KMS-11 (cell line): ENCODE measurements at regions not wholly inside any gene's neighbourhood (a gene's known extent, or its start where the extent isn't known, plus 50 kb on each side); places are given as distances from the start of the nearest gene placed in this dataset.

Experiments
- H2AFZ ChIP-seq: fragments of 200-600 bp; sonication (generic); 2 replicates; pipeline ENCODE4 v1.6.1; 2016; ENCODE audit warnings: antibody characterized with exemption, mixed run types, low read depth
- H3K27ac ChIP-seq: fragments of 200-600 bp; sonication (generic); 2 replicates; pipeline ENCODE4 v1.6.1; 2016; ENCODE audit warnings: mild to moderate bottlenecking, mixed run types
- H3K27me3 ChIP-seq: fragments of 200-600 bp; sonication (generic); 2 replicates; pipeline ENCODE4 v1.6.1; 2017; ENCODE audit warnings: mild to moderate bottlenecking, low read depth, mixed run types, moderate library complexity; ENCODE audit not compliant: insufficient read depth
- H3K36me3 ChIP-seq: fragments of 200-600 bp; sonication (generic); 2 replicates; pipeline ENCODE4 v1.6.1; 2017; ENCODE audit warnings: mild to moderate bottlenecking, mixed run types; ENCODE audit not compliant: insufficient read depth
- H3K4me1 ChIP-seq: fragments of 200-600 bp; sonication (generic); 2 replicates; pipeline ENCODE4 v1.6.1; 2016; ENCODE audit warnings: mild to moderate bottlenecking, low read depth, mixed run types; ENCODE audit not compliant: poor library complexity, severe bottlenecking
- H3K4me2 ChIP-seq: fragments of 200-600 bp; sonication (generic); 2 replicates; pipeline ENCODE4 v1.7.0; 2016; ENCODE audit warnings: mild to moderate bottlenecking, mixed run types
- H3K4me3 ChIP-seq: fragments of 200-600 bp; sonication (generic); IDR thresholded peaks from 2 replicates; pipeline ENCODE4 v1.6.1; 2017; ENCODE audit warnings: low read depth, low read length, mixed read lengths; ENCODE audit not compliant: insufficient read depth
- H3K79me2 ChIP-seq: fragments of 200-600 bp; sonication (generic); 2 replicates; pipeline ENCODE4 v1.6.1; 2016; ENCODE audit warnings: low read depth, mixed run types; ENCODE audit not compliant: insufficient read depth
- H3K9ac ChIP-seq: fragments of 200-600 bp; sonication (generic); 2 replicates; pipeline ENCODE4 v1.6.1; 2016; ENCODE audit warnings: mild to moderate bottlenecking, mixed run types
- H4K20me1 ChIP-seq: fragments of 200-600 bp; sonication (generic); 2 replicates; pipeline ENCODE4 v1.6.1; 2016; ENCODE audit warnings: mild to moderate bottlenecking, mixed run types; ENCODE audit not compliant: insufficient read depth
- CTCF ChIP-seq: fragments of 200-600 bp; sonication (generic); conservative IDR thresholded peaks from 2 replicates; pipeline ENCODE4 v1.6.1; 2017; ENCODE audit warnings: low read depth, mild to moderate bottlenecking, antibody characterized with exemption, low read length, moderate library complexity, mixed read lengths

GRCh38 chr2:66031236-66031635, 403.7 kb upstream of the MEIS1 start:
- no peak overlapping the region for H3K9ac ChIP-seq
- no peak overlapping the region for H2AFZ ChIP-seq
- H3K27me3 ChIP-seq: no peaks in the 10 kb centered on the region
- no peak overlapping the region for H3K4me2 ChIP-seq
- H3K4me3 ChIP-seq: no peak overlapping the region
- H3K27ac ChIP-seq: no peak overlapping the region
- no peak for TF ChIP-seq CTCF
- H3K36me3 ChIP-seq: no peaks in the 10 kb centered on the region
- H3K4me1 ChIP-seq: no peaks in the 10 kb centered on the region
- H3K79me2 ChIP-seq: no peaks in the 10 kb centered on the region
- H4K20me1 ChIP-seq: no peaks in the 10 kb centered on the region

- TF ChIP-seq CTCF: no peak
- H4K20me1 ChIP-seq: no peaks in the 10 kb centered on the region
- no peak overlapping the region for H3K9ac ChIP-seq
- no peak overlapping the region for H3K4me2 ChIP-seq
- no peak overlapping the region for H2AFZ ChIP-seq
- H3K27ac ChIP-seq: no peak overlapping the region
- no peak overlapping the region for H3K4me3 ChIP-seq
- H3K4me1 ChIP-seq: no peaks in the 10 kb centered on the region
- H3K27me3 ChIP-seq: no peaks in the 10 kb centered on the region
- H3K36me3 ChIP-seq: no peaks in the 10 kb centered on the region
- no peaks in the 10 kb centered on the region for H3K79me2 ChIP-seq
Measured at GRCh38 chr2:66030553-66030952, 404.4 kb upstream of the MEIS1 start.

- TF ChIP-seq CTCF: no peak
- no peaks in the 10 kb centered on the region for H3K36me3 ChIP-seq
- peak overlapping the region; percentile 44 for H3K4me2 ChIP-seq
Measured at GRCh38 chr2:66024391-66024790, 410.5 kb upstream of the MEIS1 start.

GRCh38 chr2:66021296-66021695, 413.6 kb upstream of the MEIS1 start:
- H3K4me2 ChIP-seq: no peak overlapping the region
- H3K27me3 ChIP-seq: no peaks in the 10 kb centered on the region
- no peak overlapping the region for H2AFZ ChIP-seq
- no peak for TF ChIP-seq CTCF
- no peaks in the 10 kb centered on the region for H3K79me2 ChIP-seq
- peaks cover 31% of the 10 kb centered on the region for H3K4me1 ChIP-seq
- no peak overlapping the region for H3K4me3 ChIP-seq
- H3K27ac ChIP-seq: no peak overlapping the region
- H3K9ac ChIP-seq: no peak overlapping the region
- no peaks in the 10 kb centered on the region for H4K20me1 ChIP-seq
- no peaks in the 10 kb centered on the region for H3K36me3 ChIP-seq

More at GRCh38 chr2:66024391-66024790, 410.5 kb upstream of the MEIS1 start:
- H3K27me3 ChIP-seq: no peaks in the 10 kb centered on the region
- peak overlapping the region; percentile 28; the same call in 1 of the 2 replicates for H3K27ac ChIP-seq
- H3K79me2 ChIP-seq: no peaks in the 10 kb centered on the region
- no peaks in the 10 kb centered on the region for H4K20me1 ChIP-seq
- peak overlapping the region; percentile 7; the same call in 1 of the 2 replicates for H2AFZ ChIP-seq
- H3K9ac ChIP-seq: no peak overlapping the region
- H3K4me3 ChIP-seq: no peak overlapping the region
- peaks cover 31% of the 10 kb centered on the region for H3K4me1 ChIP-seq
